ENCODE measurements at regions not wholly inside any gene's neighbourhood (a gene's known extent, or its start where the extent isn't known, plus 50 kb on each side); places are given as distances from the start of the nearest gene placed in this dataset.

GRCh38 chr5:2238732-2239131, 356.0 kb upstream of the IRX4 start:
- DNase-seq, result no peak

- DNase-seq, result no peak
These were observed 344.7 kb upstream of the IRX4 start for GRCh38 chr5:2227433-2227832.

- no peak for DNase-seq
These were observed 342.0 kb upstream of the IRX4 start for GRCh38 chr5:2224689-2225088.

GRCh38 chr5:2223303-2223702, 340.6 kb upstream of the IRX4 start:
- no peak for DNase-seq

GRCh38 chr5:2222246-2222992, 339.7 kb upstream of the IRX4 start:
- DNase-seq, result no peak

- no peak for DNase-seq
These were observed 338.7 kb upstream of the IRX4 start for GRCh38 chr5:2221450-2221849.

GRCh38 chr5:2220741-2221140, 338.0 kb upstream of the IRX4 start:
- no peak for DNase-seq

- no peak for DNase-seq
These were observed 336.5 kb upstream of the IRX4 start for GRCh38 chr5:2219149-2219776.

- DNase-seq, result no peak
These were observed 334.5 kb upstream of the IRX4 start for GRCh38 chr5:2217219-2217618.

GRCh38 chr5:2214910-2215590, 332.3 kb upstream of the IRX4 start:
- no peak for DNase-seq

- DNase-seq, result no peak
These were observed 330.5 kb upstream of the IRX4 start for GRCh38 chr5:2213121-2213730.

GRCh38 chr5:2212481-2212880, 329.8 kb upstream of the IRX4 start:
- DNase-seq, result no peak

GRCh38 chr5:2208239-2208544, 325.5 kb upstream of the IRX4 start:
- DNase-seq, result no peak

GRCh38 chr5:2207416-2208238, 324.9 kb upstream of the IRX4 start:
- peak in 2 of 14 donors; percentile 4 to 41 for DNase-seq

- DNase-seq, result no peak
These were observed 324.3 kb upstream of the IRX4 start for GRCh38 chr5:2207109-2207399.

- DNase-seq, result no peak
These were observed 323.8 kb upstream of the IRX4 start for GRCh38 chr5:2206293-2207108.

GRCh38 chr5:2205596-2206226, 323.0 kb upstream of the IRX4 start:
- no peak for DNase-seq

- DNase-seq, result no peak
These were observed 322.5 kb upstream of the IRX4 start for GRCh38 chr5:2205185-2205585.

GRCh38 chr5:2204366-2205184, 321.9 kb upstream of the IRX4 start:
- DNase-seq, result no peak

- no peak for DNase-seq
These were observed 321.0 kb upstream of the IRX4 start for GRCh38 chr5:2203774-2204173.

- no peak for DNase-seq
These were observed 319.1 kb upstream of the IRX4 start for GRCh38 chr5:2201832-2202231.
